ENCODE measurements at regions not wholly inside any gene's neighbourhood (a gene's known extent, or its start where the extent isn't known, plus 50 kb on each side); places are given as distances from the start of the nearest gene placed in this dataset.

DNA sequence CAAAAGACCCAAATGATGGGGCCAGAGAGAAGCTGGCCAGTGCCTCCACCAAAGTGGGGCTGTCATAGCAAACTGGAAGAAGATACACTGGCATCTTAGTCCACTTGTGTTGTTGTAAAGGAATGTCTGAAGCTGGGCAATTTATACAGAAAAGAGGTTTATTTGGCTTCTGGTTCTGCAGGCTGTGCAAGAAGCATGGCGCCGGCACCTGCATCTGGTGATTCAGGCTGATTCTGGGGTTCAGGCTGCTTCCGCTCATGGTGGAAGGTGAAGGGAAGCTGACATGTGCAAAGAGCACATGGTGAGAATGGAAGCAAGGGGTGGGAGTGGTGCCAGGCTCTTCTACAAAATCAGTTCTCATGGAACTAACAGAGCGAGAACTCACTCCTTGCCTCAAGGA lies 135.9 kb upstream of the TWIST2 start:
- TF ChIP-seq, protein P1, sequence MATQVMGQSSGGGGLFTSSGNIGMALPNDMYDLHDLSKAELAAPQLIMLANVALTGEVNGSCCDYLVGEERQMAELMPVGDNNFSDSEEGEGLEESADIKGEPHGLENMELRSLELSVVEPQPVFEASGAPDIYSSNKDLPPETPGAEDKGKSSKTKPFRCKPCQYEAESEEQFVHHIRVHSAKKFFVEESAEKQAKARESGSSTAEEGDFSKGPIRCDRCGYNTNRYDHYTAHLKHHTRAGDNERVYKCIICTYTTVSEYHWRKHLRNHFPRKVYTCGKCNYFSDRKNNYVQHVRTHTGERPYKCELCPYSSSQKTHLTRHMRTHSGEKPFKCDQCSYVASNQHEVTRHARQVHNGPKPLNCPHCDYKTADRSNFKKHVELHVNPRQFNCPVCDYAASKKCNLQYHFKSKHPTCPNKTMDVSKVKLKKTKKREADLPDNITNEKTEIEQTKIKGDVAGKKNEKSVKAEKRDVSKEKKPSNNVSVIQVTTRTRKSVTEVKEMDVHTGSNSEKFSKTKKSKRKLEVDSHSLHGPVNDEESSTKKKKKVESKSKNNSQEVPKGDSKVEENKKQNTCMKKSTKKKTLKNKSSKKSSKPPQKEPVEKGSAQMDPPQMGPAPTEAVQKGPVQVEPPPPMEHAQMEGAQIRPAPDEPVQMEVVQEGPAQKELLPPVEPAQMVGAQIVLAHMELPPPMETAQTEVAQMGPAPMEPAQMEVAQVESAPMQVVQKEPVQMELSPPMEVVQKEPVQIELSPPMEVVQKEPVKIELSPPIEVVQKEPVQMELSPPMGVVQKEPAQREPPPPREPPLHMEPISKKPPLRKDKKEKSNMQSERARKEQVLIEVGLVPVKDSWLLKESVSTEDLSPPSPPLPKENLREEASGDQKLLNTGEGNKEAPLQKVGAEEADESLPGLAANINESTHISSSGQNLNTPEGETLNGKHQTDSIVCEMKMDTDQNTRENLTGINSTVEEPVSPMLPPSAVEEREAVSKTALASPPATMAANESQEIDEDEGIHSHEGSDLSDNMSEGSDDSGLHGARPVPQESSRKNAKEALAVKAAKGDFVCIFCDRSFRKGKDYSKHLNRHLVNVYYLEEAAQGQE (IDR thresholded peaks at IDR 0.05; ENCODE audit: low read depth, low read length) = no peak
- TF ChIP-seq, protein P2, sequence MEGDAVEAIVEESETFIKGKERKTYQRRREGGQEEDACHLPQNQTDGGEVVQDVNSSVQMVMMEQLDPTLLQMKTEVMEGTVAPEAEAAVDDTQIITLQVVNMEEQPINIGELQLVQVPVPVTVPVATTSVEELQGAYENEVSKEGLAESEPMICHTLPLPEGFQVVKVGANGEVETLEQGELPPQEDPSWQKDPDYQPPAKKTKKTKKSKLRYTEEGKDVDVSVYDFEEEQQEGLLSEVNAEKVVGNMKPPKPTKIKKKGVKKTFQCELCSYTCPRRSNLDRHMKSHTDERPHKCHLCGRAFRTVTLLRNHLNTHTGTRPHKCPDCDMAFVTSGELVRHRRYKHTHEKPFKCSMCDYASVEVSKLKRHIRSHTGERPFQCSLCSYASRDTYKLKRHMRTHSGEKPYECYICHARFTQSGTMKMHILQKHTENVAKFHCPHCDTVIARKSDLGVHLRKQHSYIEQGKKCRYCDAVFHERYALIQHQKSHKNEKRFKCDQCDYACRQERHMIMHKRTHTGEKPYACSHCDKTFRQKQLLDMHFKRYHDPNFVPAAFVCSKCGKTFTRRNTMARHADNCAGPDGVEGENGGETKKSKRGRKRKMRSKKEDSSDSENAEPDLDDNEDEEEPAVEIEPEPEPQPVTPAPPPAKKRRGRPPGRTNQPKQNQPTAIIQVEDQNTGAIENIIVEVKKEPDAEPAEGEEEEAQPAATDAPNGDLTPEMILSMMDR (IDR thresholded peaks at IDR 0.05) = no peak
- no peak for TF ChIP-seq FOXJ3 (CRISPR knock-in tag; IDR thresholded peaks at IDR 0.05)
- TF ChIP-seq SMC3 (IDR thresholded peaks at IDR 0.05; ENCODE audit: low read depth, low read length) = no peak
- TF ChIP-seq TAF1 (IDR thresholded peaks at IDR 0.05; ENCODE audit: borderline replicate concordance, low read depth, low read length) = no peak
- no peak for TF ChIP-seq MEF2A (IDR thresholded peaks at IDR 0.05; ENCODE audit: borderline replicate concordance, low read depth)
- no peak for TF ChIP-seq RAD21 (IDR thresholded peaks at IDR 0.05; ENCODE audit: low read length)

Data from SK-N-SH (cell line).